Activated T-cell treated with anti-CD3 and anti-CD28 coated beads, Interleukin-2, amount 50 U/mL, for 4 hours (primary cell): ENCODE measurements at regions not wholly inside any gene's neighbourhood (a gene's known extent, or its start where the extent isn't known, plus 50 kb on each side); places are given as distances from the start of the nearest gene placed in this dataset.

Experiments used
- ATAC-seq, 2 donors: fragments of 200-7000 bp; cut with Tn5 transposase; one replicate each; pipeline ENCODE4 v1.10.0; 2021
- DNase-seq: peaks from one replicate; pipeline ENCODE4 v3.0.0-alpha.2; 2020
- H3K27me3 Mint-ChIP-seq: one replicate; pipeline ENCODE4 v1.8.0; 2021; ENCODE audit warnings: low read depth, mixed read lengths
- H3K36me3 Mint-ChIP-seq: one replicate; pipeline ENCODE4 v1.8.0; 2022; ENCODE audit warnings: mixed read lengths; ENCODE audit not compliant: insufficient read depth
- H3K4me1 Mint-ChIP-seq: one replicate; pipeline ENCODE4 v1.8.0; 2021; ENCODE audit warnings: low read depth, mixed read lengths
- H3K4me3 Mint-ChIP-seq: one replicate; pipeline ENCODE4 v1.8.0; 2021; ENCODE audit warnings: mild to moderate bottlenecking, moderate library complexity, mixed read lengths
- H3K9me3 Mint-ChIP-seq: one replicate; pipeline ENCODE4 v1.8.0; 2021; ENCODE audit warnings: mixed read lengths

- H3K27me3 Mint-ChIP-seq: peaks cover 33% of the 10 kb centered on the region
- no peaks in the 10 kb centered on the region for H3K36me3 Mint-ChIP-seq
- peaks cover 5% of the 10 kb centered on the region for H3K9me3 Mint-ChIP-seq
- no peaks in the 10 kb centered on the region for H3K4me1 Mint-ChIP-seq
- ATAC-seq: no peak
- DNase-seq: no peak
- H3K4me3 Mint-ChIP-seq: no peak overlapping the region
Measured at GRCh38 chr22:27667121-27667843, 134.3 kb downstream of the MN1 start.

- Mint-ChIP-seq H3K4me3 (no peak overlapping the region), H3K36me3 (no peaks in the 10 kb centered on the region), H3K27me3 (peaks cover 34% of the 10 kb centered on the region), H3K4me1 (no peaks in the 10 kb centered on the region), H3K9me3 (peaks cover 5% of the 10 kb centered on the region)
- DNase-seq (no peak), ATAC-seq (no peak)
Measured at GRCh38 chr22:27668828-27669797, 132.4 kb downstream of the MN1 start.

- no peak overlapping the region for H3K4me3 Mint-ChIP-seq
- ATAC-seq (no peak), DNase-seq (no peak)
- peaks cover 28% of the 10 kb centered on the region for H3K27me3 Mint-ChIP-seq
- peaks cover 5% of the 10 kb centered on the region for H3K9me3 Mint-ChIP-seq
- H3K4me1 Mint-ChIP-seq: no peaks in the 10 kb centered on the region
- no peaks in the 10 kb centered on the region for H3K36me3 Mint-ChIP-seq
Measured at GRCh38 chr22:27669798-27670599, 131.6 kb downstream of the MN1 start.

- no peak for ATAC-seq
- H3K4me3 Mint-ChIP-seq: no peak overlapping the region
- H3K9me3 Mint-ChIP-seq: peaks cover 5% of the 10 kb centered on the region
- H3K27me3 Mint-ChIP-seq: peaks cover 28% of the 10 kb centered on the region
- no peaks in the 10 kb centered on the region for H3K4me1 Mint-ChIP-seq
- no peaks in the 10 kb centered on the region for H3K36me3 Mint-ChIP-seq
- DNase-seq: no peak
Measured at GRCh38 chr22:27670701-27671412, 130.7 kb downstream of the MN1 start.

- peaks cover 28% of the 10 kb centered on the region for H3K27me3 Mint-ChIP-seq
- H3K36me3 Mint-ChIP-seq: no peaks in the 10 kb centered on the region
- H3K4me1 Mint-ChIP-seq: no peaks in the 10 kb centered on the region
- H3K9me3 Mint-ChIP-seq: peaks cover 3% of the 10 kb centered on the region
- DNase-seq: no peak
- H3K4me3 Mint-ChIP-seq: no peak overlapping the region
- no peak for ATAC-seq
Measured at GRCh38 chr22:27671413-27671935, 130.1 kb downstream of the MN1 start.

- Mint-ChIP-seq H3K4me3 (no peak overlapping the region), H3K4me1 (no peaks in the 10 kb centered on the region), H3K27me3 (peaks cover 28% of the 10 kb centered on the region), H3K36me3 (no peaks in the 10 kb centered on the region), H3K9me3 (no peaks in the 10 kb centered on the region)
- DNase-seq (no peak), ATAC-seq (no peak)
Measured at GRCh38 chr22:27672721-27673418, 128.7 kb downstream of the MN1 start.

- Mint-ChIP-seq H3K9me3 (no peaks in the 10 kb centered on the region), H3K4me1 (no peaks in the 10 kb centered on the region), H3K36me3 (no peaks in the 10 kb centered on the region), H3K27me3 (peaks cover 24% of the 10 kb centered on the region), H3K4me3 (no peak overlapping the region)
- DNase-seq (no peak), ATAC-seq (no peak)
Measured at GRCh38 chr22:27673839-27674238, 127.7 kb downstream of the MN1 start.

- no peak overlapping the region for H3K4me3 Mint-ChIP-seq
- peaks cover 18% of the 10 kb centered on the region for H3K27me3 Mint-ChIP-seq
- DNase-seq: no peak
- H3K9me3 Mint-ChIP-seq: no peaks in the 10 kb centered on the region
- no peak for ATAC-seq
- H3K4me1 Mint-ChIP-seq: no peaks in the 10 kb centered on the region
- H3K36me3 Mint-ChIP-seq: no peaks in the 10 kb centered on the region
Measured at GRCh38 chr22:27674261-27674923, 127.2 kb downstream of the MN1 start.

GRCh38 chr22:27676545-27677213 is 124.9 kb downstream of the MN1 start:
- DNase-seq (no peak), ATAC-seq (no peak)
- Mint-ChIP-seq H3K36me3 (no peaks in the 10 kb centered on the region), H3K4me3 (no peak overlapping the region), H3K4me1 (no peaks in the 10 kb centered on the region), H3K9me3 (no peaks in the 10 kb centered on the region), H3K27me3 (peaks cover 11% of the 10 kb centered on the region)

GRCh38 chr22:27677905-27678458 is 123.6 kb downstream of the MN1 start:
- no peaks in the 10 kb centered on the region for H3K36me3 Mint-ChIP-seq
- H3K4me1 Mint-ChIP-seq: no peaks in the 10 kb centered on the region

GRCh38 chr22:27679176-27679575 is 122.4 kb downstream of the MN1 start:
- no peaks in the 10 kb centered on the region for H3K36me3 Mint-ChIP-seq
- no peaks in the 10 kb centered on the region for H3K4me1 Mint-ChIP-seq
- ATAC-seq (no peak), DNase-seq (no peak)
- peaks cover 9% of the 10 kb centered on the region for H3K27me3 Mint-ChIP-seq
- H3K4me3 Mint-ChIP-seq: no peak overlapping the region
- no peaks in the 10 kb centered on the region for H3K9me3 Mint-ChIP-seq

More at GRCh38 chr22:27677905-27678458, 123.6 kb downstream of the MN1 start:
- peaks cover 13% of the 10 kb centered on the region for H3K27me3 Mint-ChIP-seq
- DNase-seq (no peak), ATAC-seq (no peak)
- H3K9me3 Mint-ChIP-seq: no peaks in the 10 kb centered on the region
- H3K4me3 Mint-ChIP-seq: no peak overlapping the region
